Gastrocnemius medialis (tissue), 4 donors: ENCODE measurements at regions not wholly inside any gene's neighbourhood (a gene's known extent, or its start where the extent isn't known, plus 50 kb on each side); places are given as distances from the start of the nearest gene placed in this dataset.

Experiments
- CTCF ChIP-seq, 5 experiments: fragments of 450-650 bp in 3 of 5; fragments of 200-600 bp in 2 of 5; sonication (generic) in 2 of 5; IDR thresholded peaks in 4 of 5; conservative IDR thresholded peaks in 1 of 5; 1 replicate in 4 of 5; 2 replicates in 1 of 5; pipeline ENCODE4 v1.5.1; 2016 to 2019; ENCODE audit warnings: antibody characterized with exemption in 5 of 5, mild to moderate bottlenecking in 3 of 5, moderate library complexity in 3 of 5
- POLR2A ChIP-seq, 2 donors: fragments of 450-650 bp; IDR thresholded peaks; one replicate each; pipeline ENCODE4 v1.6.1; 2017; ENCODE audit warnings: antibody characterized with exemption in 2 of 2, mild to moderate bottlenecking in 2 of 2, moderate library complexity in 2 of 2

DNA sequence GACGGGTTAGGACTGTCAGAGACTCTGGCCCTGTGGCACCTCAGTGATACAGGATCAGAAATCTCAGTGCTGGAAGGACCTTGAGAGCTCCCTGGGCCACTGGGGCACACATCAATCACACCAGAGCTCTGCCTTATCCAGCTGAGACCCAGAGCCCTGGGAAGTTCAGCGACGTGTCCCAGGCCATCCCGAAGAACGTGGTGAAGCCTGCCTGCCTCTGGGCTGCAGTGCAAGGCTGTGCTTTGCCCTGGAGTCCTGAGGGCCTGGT lies 79.8 kb upstream of the MGMT start:
- TF ChIP-seq CTCF (IDR thresholded peaks at IDR 0.05 in 4 of 5, conservative IDR thresholded peaks at IDR 0.05 in 1 of 5) = no peak
- no peak for TF ChIP-seq POLR2A (IDR thresholded peaks at IDR 0.05)
